ENCODE measurements at regions not wholly inside any gene's neighbourhood (a gene's known extent, or its start where the extent isn't known, plus 50 kb on each side); places are given as distances from the start of the nearest gene placed in this dataset.

- H3K4me3 ChIP-seq (IDR thresholded peaks at IDR 0.05; ENCODE audit: insufficient read depth, low read depth, low read length) = no peak overlapping the region
- TF ChIP-seq CTCF (conservative IDR thresholded peaks at IDR 0.05; ENCODE audit: low read depth, low read length) = no peak
Measured at GRCh38 chr17:49915260-49915659, 53.7 kb upstream of the DLX4 start.

GRCh38 chr17:49915670-49916069 is 53.3 kb upstream of the DLX4 start:
- no peak overlapping the region for H2AFZ ChIP-seq (ENCODE audit: low read depth)
- H4K20me1 ChIP-seq (ENCODE audit: insufficient read depth) = no peaks in the 10 kb centered on the region
- H3K9ac ChIP-seq = no peak overlapping the region
- H3K36me3 ChIP-seq (ENCODE audit: insufficient read depth) = no peaks in the 10 kb centered on the region
- no peak overlapping the region for H3K4me3 ChIP-seq (IDR thresholded peaks at IDR 0.05; ENCODE audit: insufficient read depth, low read depth, low read length)
- H3K4me2 ChIP-seq = no peak overlapping the region
- H3K27ac ChIP-seq = no peak overlapping the region
- no peaks in the 10 kb centered on the region for H3K4me1 ChIP-seq (ENCODE audit: low read depth, poor library complexity, severe bottlenecking)
- H3K27me3 ChIP-seq (ENCODE audit: insufficient read depth, low read depth) = peaks cover 99% of the 10 kb centered on the region
- H3K79me2 ChIP-seq (ENCODE audit: insufficient read depth, low read depth) = no peaks in the 10 kb centered on the region
- no peak for TF ChIP-seq CTCF (conservative IDR thresholded peaks at IDR 0.05; ENCODE audit: low read depth, low read length)

More at GRCh38 chr17:49915260-49915659, 53.7 kb upstream of the DLX4 start:
- Histone ChIP-seq H3K9ac (no peak overlapping the region), H4K20me1 (ENCODE audit: insufficient read depth) (no peaks in the 10 kb centered on the region), H2AFZ (ENCODE audit: low read depth) (no peak overlapping the region), H3K36me3 (ENCODE audit: insufficient read depth) (no peaks in the 10 kb centered on the region), H3K27me3 (ENCODE audit: insufficient read depth, low read depth) (peaks cover 99% of the 10 kb centered on the region), H3K4me2 (no peak overlapping the region), H3K79me2 (ENCODE audit: insufficient read depth, low read depth) (no peaks in the 10 kb centered on the region), H3K4me1 (ENCODE audit: low read depth, poor library complexity, severe bottlenecking) (no peaks in the 10 kb centered on the region), H3K27ac (no peak overlapping the region)

GRCh38 chr17:49916854-49917515 is 52.0 kb upstream of the DLX4 start:
- no peaks in the 10 kb centered on the region for H4K20me1 ChIP-seq (ENCODE audit: insufficient read depth)
- H3K4me2 ChIP-seq = no peak overlapping the region
- H3K79me2 ChIP-seq (ENCODE audit: insufficient read depth, low read depth) = no peaks in the 10 kb centered on the region
- no peak overlapping the region for H2AFZ ChIP-seq (ENCODE audit: low read depth)
- peaks cover 99% of the 10 kb centered on the region for H3K27me3 ChIP-seq (ENCODE audit: insufficient read depth, low read depth)
- no peak overlapping the region for H3K4me3 ChIP-seq (IDR thresholded peaks at IDR 0.05; ENCODE audit: insufficient read depth, low read depth, low read length)
- H3K4me1 ChIP-seq (ENCODE audit: low read depth, poor library complexity, severe bottlenecking) = no peaks in the 10 kb centered on the region
- H3K36me3 ChIP-seq (ENCODE audit: insufficient read depth) = no peaks in the 10 kb centered on the region
- no peak overlapping the region for H3K27ac ChIP-seq
- H3K9ac ChIP-seq = no peak overlapping the region
- no peak for TF ChIP-seq CTCF (conservative IDR thresholded peaks at IDR 0.05; ENCODE audit: low read depth, low read length)

GRCh38 chr17:49918591-49918990 is 50.4 kb upstream of the DLX4 start:
- Histone ChIP-seq H3K27ac (no peak overlapping the region), H3K4me3 (IDR thresholded peaks at IDR 0.05; ENCODE audit: insufficient read depth, low read depth, low read length) (no peak overlapping the region), H3K4me2 (no peak overlapping the region), H3K9ac (no peak overlapping the region), H3K4me1 (ENCODE audit: low read depth, poor library complexity, severe bottlenecking) (no peaks in the 10 kb centered on the region), H3K36me3 (ENCODE audit: insufficient read depth) (no peaks in the 10 kb centered on the region), H4K20me1 (ENCODE audit: insufficient read depth) (no peaks in the 10 kb centered on the region), H2AFZ (ENCODE audit: low read depth) (no peak overlapping the region), H3K79me2 (ENCODE audit: insufficient read depth, low read depth) (no peaks in the 10 kb centered on the region), H3K27me3 (ENCODE audit: insufficient read depth, low read depth) (peaks cover 99% of the 10 kb centered on the region)
- no peak for TF ChIP-seq CTCF (conservative IDR thresholded peaks at IDR 0.05; ENCODE audit: low read depth, low read length)

Data from KMS-11 (cell line).